GM11168 (cell line): ENCODE measurements at regions not wholly inside any gene's neighbourhood (a gene's known extent, or its start where the extent isn't known, plus 50 kb on each side); places are given as distances from the start of the nearest gene placed in this dataset.
"Not testable (repeated sequence)": the region's sequence is repeated elsewhere in the genome, so short reads cannot be mapped to it uniquely, and the experiment has no call there.

Source experiments
- in situ Hi-C: fragments of 300-500 bp; cut with MboI; formaldehyde crosslinking; loops from one replicate; pipeline ENCODE4 v1.12.0; 2022; ENCODE audit warnings: low sequenced_read_pairs; ENCODE audit not compliant: unreplicated experiment

- in situ Hi-C loops: not testable (repeated sequence)
Observed at GRCh38 chr18:1388468-1388867, 483.8 kb downstream of the ADCYAP1 start.

- in situ Hi-C loops: no loop called here
Observed at GRCh38 chr18:1392046-1392445, 487.4 kb downstream of the ADCYAP1 start.

- in situ Hi-C loops: no loop called here
Observed at GRCh38 chr18:1392865-1393734, 488.4 kb downstream of the ADCYAP1 start.

GRCh38 chr18:1393929-1394328, 489.3 kb downstream of the ADCYAP1 start:
- in situ Hi-C loops: no loop called here

- in situ Hi-C loops: no loop called here
Observed at GRCh38 chr18:1394426-1394825, 489.8 kb downstream of the ADCYAP1 start.

- in situ Hi-C loops: no loop called here
Observed at GRCh38 chr18:1394966-1395365, 490.3 kb downstream of the ADCYAP1 start.

GRCh38 chr18:1408376-1408775, 503.7 kb downstream of the ADCYAP1 start:
- in situ Hi-C loops: no loop called here

- in situ Hi-C loops: no loop called here
Observed at GRCh38 chr18:1412655-1413322, 508.1 kb downstream of the ADCYAP1 start.

GRCh38 chr18:1413323-1413675, 508.6 kb downstream of the ADCYAP1 start:
- in situ Hi-C loops: no loop called here

GRCh38 chr18:1416074-1416473, 511.4 kb downstream of the ADCYAP1 start:
- in situ Hi-C loops: no loop called here

- in situ Hi-C loops: no loop called here
Observed at GRCh38 chr18:1421502-1421901, 516.8 kb downstream of the ADCYAP1 start.

- in situ Hi-C loops: no loop called here
Observed at GRCh38 chr18:1422634-1423033, 518.0 kb downstream of the ADCYAP1 start.

GRCh38 chr18:1425679-1426078, 521.0 kb downstream of the ADCYAP1 start:
- in situ Hi-C loops: no loop called here

- in situ Hi-C loops: no loop called here
Observed at GRCh38 chr18:1435487-1435886, 530.8 kb downstream of the ADCYAP1 start.

GRCh38 chr18:1436199-1436598, 531.5 kb downstream of the ADCYAP1 start:
- in situ Hi-C loops: no loop called here

- in situ Hi-C loops: no loop called here
Observed at GRCh38 chr18:1438458-1438910, 533.8 kb downstream of the ADCYAP1 start.

GRCh38 chr18:1438967-1439366, 534.3 kb downstream of the ADCYAP1 start:
- in situ Hi-C loops: no loop called here

GRCh38 chr18:1444062-1444461, 539.4 kb downstream of the ADCYAP1 start:
- in situ Hi-C loops: not testable (repeated sequence)

GRCh38 chr18:1446765-1447164, 542.1 kb downstream of the ADCYAP1 start:
- in situ Hi-C loops: no loop called here

- in situ Hi-C loops: no loop called here
Observed at GRCh38 chr18:1452821-1453220, 548.1 kb downstream of the ADCYAP1 start.

- in situ Hi-C loops: no loop called here
Observed at GRCh38 chr18:1455605-1456004, 550.9 kb downstream of the ADCYAP1 start.

GRCh38 chr18:1458547-1458946, 553.9 kb downstream of the ADCYAP1 start:
- in situ Hi-C loops: no loop called here
